ENCODE measurements at regions not wholly inside any gene's neighbourhood (a gene's known extent, or its start where the extent isn't known, plus 50 kb on each side); places are given as distances from the start of the nearest gene placed in this dataset.

GRCh38 chr10:28967031-28967430 is 289.7 kb downstream of the BAMBI start:
- TF ChIP-seq CTCF (IDR thresholded peaks at IDR 0.05): no peak
- TF ChIP-seq POLR2A (IDR thresholded peaks at IDR 0.05): no peak
